ENCODE measurements at regions not wholly inside any gene's neighbourhood (a gene's known extent, or its start where the extent isn't known, plus 50 kb on each side); places are given as distances from the start of the nearest gene placed in this dataset.

DNA sequence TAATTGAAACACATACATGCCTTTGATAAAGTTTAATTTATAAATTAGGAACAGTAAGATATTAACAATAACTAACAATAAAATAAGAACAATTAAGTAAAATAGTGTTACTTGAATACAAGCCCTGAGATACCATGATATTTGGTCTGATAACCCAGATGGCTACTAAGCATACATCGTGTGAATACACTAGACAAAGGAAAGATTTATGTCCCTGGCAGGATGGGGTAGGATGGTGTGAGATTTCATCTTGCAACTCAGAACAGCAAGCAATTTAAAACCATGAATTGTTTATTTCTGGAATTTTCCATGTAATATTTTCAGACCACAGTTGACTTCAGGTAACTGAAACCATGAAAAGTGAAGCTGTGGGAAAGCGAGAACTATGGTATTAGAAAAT, 169.5 kb downstream of the DIPK2A start:
- DNase-seq (ENCODE audit: low read depth), result no peak

DNA sequence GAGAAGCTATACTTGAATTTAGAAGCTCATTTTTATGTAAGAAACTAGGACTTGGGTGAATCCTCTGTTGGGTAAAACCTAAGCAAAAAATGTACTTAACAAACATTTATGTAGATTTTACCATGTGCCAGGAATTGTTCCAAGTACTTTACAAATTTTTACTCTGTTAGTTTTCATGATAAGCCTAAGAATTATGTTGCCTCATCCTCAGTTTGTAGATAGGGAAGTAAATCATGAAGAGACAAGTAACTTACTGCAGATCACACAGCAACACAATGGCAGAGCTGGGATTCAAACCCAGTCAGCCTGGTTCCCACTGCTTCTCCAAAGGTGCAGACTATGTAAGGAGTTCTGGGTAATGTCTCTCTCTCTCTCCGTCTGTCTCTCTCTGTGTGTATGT, 169.9 kb downstream of the DIPK2A start:
- no peak for DNase-seq (ENCODE audit: low read depth)

GRCh38 chr3:144142151-144142840, 170.7 kb downstream of the DIPK2A start:
- DNase-seq (ENCODE audit: low read depth), result peak; percentile 31

- peak; percentile 54 for DNase-seq (ENCODE audit: low read depth)
These were observed 176.7 kb downstream of the DIPK2A start for GRCh38 chr3:144148356-144148755.

GRCh38 chr3:144151983-144152382, 180.4 kb downstream of the DIPK2A start:
- DNase-seq (ENCODE audit: low read depth), result no peak

GRCh38 chr3:144160627-144161026, 189.0 kb downstream of the DIPK2A start:
- no peak for DNase-seq (ENCODE audit: low read depth)

DNA sequence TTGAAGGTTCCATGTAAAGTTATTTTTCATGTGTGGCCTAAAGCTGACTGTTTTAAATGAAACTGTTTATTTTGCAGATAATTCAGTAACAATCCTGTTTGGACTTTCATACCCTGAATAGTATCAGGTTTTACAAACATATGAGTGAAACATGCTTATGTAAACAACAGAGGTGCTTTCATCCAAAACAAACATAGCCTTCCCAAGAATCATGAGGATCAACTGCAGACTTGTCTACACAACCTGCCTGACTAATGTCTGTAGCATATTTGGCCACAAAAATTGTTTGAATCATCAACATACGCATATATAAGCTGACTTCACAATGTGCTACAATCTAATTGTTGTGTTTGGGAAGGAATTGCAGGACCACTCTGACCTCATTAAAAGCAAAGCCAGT, 190.4 kb downstream of the DIPK2A start:
- peak; percentile 13 for DNase-seq (ENCODE audit: low read depth)

DNA sequence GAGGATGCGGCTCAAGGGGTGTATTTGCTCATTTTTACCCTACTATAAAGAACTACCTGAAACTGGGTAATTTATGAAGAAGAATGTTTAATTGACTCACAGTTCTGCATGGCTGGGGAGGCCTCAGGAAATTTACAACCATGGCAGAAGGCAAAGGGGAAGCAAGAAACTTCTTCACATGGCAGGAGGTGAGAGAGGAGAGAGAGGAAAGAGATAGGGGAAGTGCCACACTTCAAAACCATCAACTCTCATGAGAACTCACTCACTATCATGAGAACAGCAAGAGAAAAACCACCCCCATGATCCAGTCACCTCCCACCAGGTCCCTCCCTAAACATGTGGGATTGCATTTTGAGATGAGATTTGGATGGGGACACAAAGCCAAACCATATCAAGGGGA, 192.7 kb downstream of the DIPK2A start:
- no peak for DNase-seq (ENCODE audit: low read depth)

DNA sequence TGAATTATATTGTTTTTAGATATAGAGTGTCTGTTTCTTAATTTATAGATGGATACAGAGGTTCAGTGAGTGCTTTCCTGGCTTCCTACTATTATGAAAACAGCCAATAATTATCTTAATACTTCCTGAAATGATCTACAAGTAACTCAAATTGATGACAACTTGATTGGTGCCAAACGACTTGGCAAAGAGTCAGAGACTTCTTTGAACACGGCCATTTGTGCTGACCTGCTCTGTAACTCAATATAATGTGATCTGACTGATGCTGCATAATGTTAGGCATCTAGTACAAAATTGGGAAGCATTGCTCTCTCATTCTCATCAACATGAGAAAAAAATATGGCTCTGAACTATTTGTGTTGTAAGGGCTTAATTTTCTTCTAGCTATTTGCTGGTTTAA, 193.9 kb downstream of the DIPK2A start:
- no peak for DNase-seq (ENCODE audit: low read depth)

GRCh38 chr3:144167634-144168033, 196.0 kb downstream of the DIPK2A start:
- no peak for DNase-seq (ENCODE audit: low read depth)

GRCh38 chr3:144173491-144173890, 201.9 kb downstream of the DIPK2A start:
- DNase-seq (ENCODE audit: low read depth), result no peak

GRCh38 chr3:144175644-144176425, 204.2 kb downstream of the DIPK2A start:
- no peak for DNase-seq (ENCODE audit: low read depth)

DNA sequence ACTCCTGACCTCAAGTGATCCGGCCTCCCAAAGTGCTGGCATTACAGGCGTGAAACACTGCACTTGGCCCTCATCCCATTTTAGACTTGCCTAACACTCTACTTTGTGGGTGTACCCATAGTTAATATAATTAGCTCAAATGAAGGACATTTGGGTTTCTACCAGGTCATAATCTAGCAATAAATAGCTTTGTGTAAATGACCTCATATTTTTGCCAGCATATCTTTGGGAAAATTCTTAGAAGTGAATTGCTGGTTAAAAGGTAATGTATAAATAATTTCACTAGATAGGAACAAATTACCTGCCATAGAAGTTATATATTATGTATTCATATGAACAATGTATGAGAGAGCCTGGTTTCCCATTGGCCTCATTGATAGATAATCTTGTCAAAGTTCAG, 206.0 kb downstream of the DIPK2A start:
- no peak for DNase-seq (ENCODE audit: low read depth)

DNA sequence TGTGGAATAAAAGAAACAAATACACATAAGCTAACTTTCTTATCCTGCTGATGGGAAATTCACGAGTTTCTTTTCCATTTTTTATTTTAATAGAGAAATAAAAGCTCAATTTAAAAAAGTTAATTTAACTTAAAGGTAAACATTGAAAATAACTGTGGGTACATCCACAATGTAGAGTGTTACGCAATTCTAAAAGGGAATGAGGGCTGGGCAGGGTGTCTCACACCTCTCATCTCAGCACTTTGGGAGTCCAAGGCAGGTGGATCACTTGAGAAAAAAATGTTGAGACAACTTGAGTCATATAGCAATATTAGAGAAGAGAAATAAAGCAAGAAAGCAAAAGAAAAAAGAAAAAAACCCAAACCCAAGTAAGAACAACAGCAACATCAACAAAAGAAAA, 207.0 kb downstream of the DIPK2A start:
- DNase-seq (ENCODE audit: low read depth), result no peak

GRCh38 chr3:144181062-144181461, 209.4 kb downstream of the DIPK2A start:
- DNase-seq (ENCODE audit: low read depth), result no peak

DNA sequence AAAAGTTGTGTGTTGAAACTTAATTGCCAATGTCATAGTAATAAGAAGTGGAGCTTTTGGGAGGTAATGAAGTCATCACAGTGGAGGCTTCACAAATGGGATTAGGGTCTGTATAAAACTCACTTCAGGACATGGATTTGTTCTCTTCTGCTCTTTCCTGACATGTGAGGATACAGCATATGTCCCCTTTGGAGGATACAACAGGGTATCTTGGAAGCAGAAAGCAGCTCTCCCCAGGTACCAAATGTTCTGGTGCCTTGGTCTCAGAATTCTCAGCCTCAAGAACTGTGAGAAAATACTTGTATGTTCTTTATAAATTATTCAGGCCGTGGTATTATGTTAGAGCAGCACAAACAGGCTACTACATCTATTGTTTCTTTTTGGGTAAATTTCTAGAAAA, 210.9 kb downstream of the DIPK2A start:
- no peak for DNase-seq (ENCODE audit: low read depth)

DNA sequence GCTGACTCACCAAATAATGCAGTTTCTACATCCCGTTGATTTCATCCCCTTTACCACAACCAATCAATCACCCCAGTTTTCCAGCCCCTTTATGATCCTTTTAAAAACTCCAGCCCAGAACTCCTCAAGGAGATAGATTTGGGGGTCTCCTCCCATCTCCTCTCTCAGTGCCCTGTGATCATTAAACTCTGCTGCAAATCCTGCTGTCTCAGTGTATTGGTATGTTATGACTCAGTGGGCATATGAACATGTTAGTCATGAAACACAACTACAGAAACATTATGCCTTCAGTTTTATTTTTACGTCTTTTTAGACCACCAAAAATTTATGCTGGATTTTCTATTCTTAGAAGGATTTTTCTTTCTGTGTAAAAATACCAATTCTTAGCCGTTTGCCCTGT, 213.7 kb downstream of the DIPK2A start:
- DNase-seq (ENCODE audit: low read depth), result peak; percentile 65

- peak; percentile 49 for DNase-seq (ENCODE audit: low read depth)
These were observed 216.0 kb downstream of the DIPK2A start for GRCh38 chr3:144187531-144188210.

DNA sequence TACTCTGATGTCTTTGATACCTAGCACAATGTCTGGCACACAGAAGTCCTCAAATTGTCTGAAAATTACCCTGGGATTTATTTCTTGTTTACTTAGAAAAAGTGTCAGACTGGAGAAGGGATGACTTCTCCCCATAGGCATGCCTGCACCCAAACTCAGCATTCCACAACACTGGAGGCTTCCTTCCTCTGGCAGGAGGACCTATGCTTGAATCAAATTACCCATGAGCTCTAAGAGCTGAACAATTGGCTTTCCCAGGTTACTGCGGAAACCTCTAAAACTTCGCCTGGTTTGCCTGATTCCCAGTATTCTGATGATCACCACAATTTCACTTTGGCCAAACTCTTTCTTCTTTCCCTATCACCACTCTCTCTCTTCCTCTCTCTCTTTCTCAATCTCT, 217.4 kb downstream of the DIPK2A start:
- peak; percentile 55 for DNase-seq (ENCODE audit: low read depth)

- no peak for DNase-seq (ENCODE audit: low read depth)
These were observed 225.5 kb downstream of the DIPK2A start for GRCh38 chr3:144197116-144197515.

DNA sequence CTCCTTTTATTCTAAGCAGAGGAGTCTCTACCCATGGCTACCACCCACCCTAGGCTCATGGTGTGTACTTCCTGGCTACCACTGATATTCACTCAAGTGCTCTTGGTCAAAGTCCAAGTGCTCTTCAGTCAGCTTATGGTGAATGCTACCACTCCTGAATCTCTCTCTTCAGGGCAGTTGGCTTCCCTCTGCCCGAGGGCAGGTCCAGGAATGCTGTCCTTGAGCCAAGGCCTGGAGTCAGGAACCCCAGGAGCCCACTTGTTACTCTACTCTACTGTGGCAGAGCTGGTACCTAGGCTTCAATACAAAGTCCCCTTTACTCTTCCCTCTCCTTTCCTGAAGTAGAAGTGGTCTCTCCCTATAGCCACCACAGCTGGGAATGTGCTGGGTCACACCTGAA, 226.0 kb downstream of the DIPK2A start:
- DNase-seq (ENCODE audit: low read depth), result no peak

DNA sequence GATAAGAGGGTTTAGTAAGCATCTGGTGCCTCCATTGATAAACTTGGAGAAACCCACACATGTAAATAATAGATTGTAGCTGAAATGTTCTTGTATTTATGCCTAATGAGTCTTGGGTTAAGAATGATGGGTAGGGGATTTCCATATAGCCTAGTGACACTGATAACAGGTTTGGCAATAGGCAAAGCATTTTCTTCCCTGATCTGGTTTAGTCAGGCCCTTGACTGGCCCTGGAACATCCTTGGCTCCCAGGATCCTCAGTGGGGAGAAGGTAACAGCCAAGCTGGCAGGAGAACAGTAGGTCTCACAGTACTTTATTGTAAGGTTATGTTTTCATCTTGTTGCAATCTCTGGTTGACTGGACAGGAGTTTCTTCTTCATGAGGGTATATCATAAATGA, 228.4 kb downstream of the DIPK2A start:
- no peak for DNase-seq (ENCODE audit: low read depth)

- DNase-seq (ENCODE audit: low read depth), result no peak
These were observed 228.8 kb downstream of the DIPK2A start for GRCh38 chr3:144200466-144200865.
